ENCODE measurements at regions not wholly inside any gene's neighbourhood (a gene's known extent, or its start where the extent isn't known, plus 50 kb on each side); places are given as distances from the start of the nearest gene placed in this dataset.

- no peak for ATAC-seq
- TF ChIP-seq YY1 (IDR thresholded peaks at IDR 0.05; ENCODE audit: extremely low read depth, insufficient replicate concordance, low read depth, low read length) (no peak), ZNF274 (IDR thresholded peaks at IDR 0.05; ENCODE audit: low read depth, low read length) (no peak), MAX (IDR thresholded peaks at IDR 0.05) (no peak), CBX3 (IDR thresholded peaks at IDR 0.05; ENCODE audit: low read depth) (no peak), EZH2phosphoT487 (IDR thresholded peaks at IDR 0.05; ENCODE audit: borderline replicate concordance) (no peak), SIN3A (IDR thresholded peaks at IDR 0.05; ENCODE audit: low read depth) (no peak), SP1 (IDR thresholded peaks at IDR 0.05; ENCODE audit: low read depth) (no peak), EGR1 (IDR thresholded peaks at IDR 0.05; ENCODE audit: low read depth) (no peak), TCF7L2 (IDR thresholded peaks at IDR 0.05; ENCODE audit: borderline replicate concordance, extremely low read depth, insufficient read depth, insufficient read length) (no peak), POLR2A (IDR thresholded peaks at IDR 0.05; ENCODE audit: borderline replicate concordance, extremely low read depth, insufficient read depth, insufficient read length) (no peak), POLR2AphosphoS5 (IDR thresholded peaks at IDR 0.05; ENCODE audit: low read depth, low read length) (no peak), ELF1 (IDR thresholded peaks at IDR 0.05; ENCODE audit: borderline replicate concordance, low read depth) (no peak), ATF3 (IDR thresholded peaks at IDR 0.05) (no peak), JUND (IDR thresholded peaks at IDR 0.05) (no peak)
- Histone ChIP-seq H3K9me3 (ENCODE audit: control insufficient read depth in 1 of 2, insufficient read depth in 1 of 2, low read depth in 1 of 2, low read length in 2 of 2) (no peaks in the 10 kb centered on the region), H3K79me2 (ENCODE audit: insufficient read depth, low read length) (no peaks in the 10 kb centered on the region), H3K4me3 (replicated peaks in 1 of 2; ENCODE audit: low read depth in 1 of 2, low read length in 2 of 2) (no peak overlapping the region), H3K9me2 (ENCODE audit: insufficient read depth) (no peaks in the 10 kb centered on the region), H3K27ac (ENCODE audit: low read depth, low read length) (no peak overlapping the region), H3K36me3 (ENCODE audit: control insufficient read depth in 1 of 2, insufficient read depth in 2 of 2, low read length in 2 of 2) (no peaks in the 10 kb centered on the region), H3K4me2 (ENCODE audit: low read length) (no peak overlapping the region), H3K27me3 (ENCODE audit: insufficient read depth, low read length) (peaks cover 39% of the 10 kb centered on the region), H2AFZ (ENCODE audit: low read depth, low read length, poor library complexity, severe bottlenecking) (no peak overlapping the region), H3K9ac (ENCODE audit: low read length) (no peak overlapping the region), H4K20me1 (ENCODE audit: insufficient read depth) (no peaks in the 10 kb centered on the region), H3K4me1 (ENCODE audit: control insufficient read depth in 1 of 2, insufficient read depth in 2 of 2, low read length in 2 of 2) (no peaks in the 10 kb centered on the region)
- intact Hi-C loops (cut with micrococcal nuclease) = no loop called here
- CTCF ChIA-PET = no interaction called here
- RAD21 ChIA-PET (ENCODE audit: low non-redundant PET in 1 of 2, low total read pairs in 2 of 2, uncharacterized antibody in 2 of 2, unreplicated experiment in 2 of 2) = no interaction called here
- BruUV-seq (replicated peaks) = no TSS peak
- POLR2A ChIA-PET = no interaction called here
- DNase-seq (ENCODE audit: low read depth, low spot score) = no peak
Measured at GRCh38 chr11:135004495-135004894, 592.5 kb upstream of the B3GAT1 start.

Measured in HCT116 (cell line).